Upper lobe of left lung (tissue), 6 donors: ENCODE measurements at regions not wholly inside any gene's neighbourhood (a gene's known extent, or its start where the extent isn't known, plus 50 kb on each side); places are given as distances from the start of the nearest gene placed in this dataset.

Experiments
- ATAC-seq, 2 donors: fragments of 200-7000 bp; cut with Tn5 transposase; one replicate each; pipeline ENCODE4 v1.9.1; 2022; ENCODE audit warnings: mild to moderate bottlenecking in 2 of 2, moderate library complexity in 2 of 2; ENCODE audit not compliant: low FRiP score in 2 of 2
- DNase-seq, 2 donors: peaks; one replicate each; pipeline ENCODE4 v3.0.0-alpha.2; 2019 to 2020
- H3K27ac ChIP-seq, 4 donors: fragments of 200-600 bp; sonication (generic); one replicate each; pipeline ENCODE4 v1.5.1; 2016 to 2019
- H3K27me3 ChIP-seq, 4 donors: fragments of 200-600 bp; sonication (generic); one replicate each; pipeline ENCODE4 v1.5.1; 2017 to 2019
- H3K36me3 ChIP-seq, 4 donors: fragments of 200-600 bp; sonication (generic); one replicate each; pipeline ENCODE4 v1.5.1; 2016 to 2019
- H3K4me1 ChIP-seq, 4 donors: fragments of 200-600 bp; sonication (generic); one replicate each; pipeline ENCODE4 v1.5.1; 2018 to 2019
- H3K4me3 ChIP-seq, 4 donors: fragments of 200-600 bp; sonication (generic); one replicate each; pipeline ENCODE4 v1.5.1; 2017 to 2019; ENCODE audit warnings: mild to moderate bottlenecking in 2 of 4, moderate library complexity in 1 of 4
- H3K9me3 ChIP-seq, 4 donors: fragments of 200-600 bp; sonication (generic); one replicate each; pipeline ENCODE4 v1.5.1; 2018 to 2019
- CTCF ChIP-seq, 6 experiments: fragments of 450-650 bp in 4 of 6; fragments of 200-600 bp in 2 of 6; sonication (generic) in 2 of 6; IDR thresholded peaks; one replicate each; pipeline ENCODE4 v1.5.1; 2016 to 2019; ENCODE audit warnings: antibody characterized with exemption in 6 of 6
- EP300 ChIP-seq, 4 donors: sonication (generic); formaldehyde crosslinking; IDR thresholded peaks; one replicate each; pipeline ENCODE4 v1.5.1; 2017; ENCODE audit warnings: antibody characterized with exemption in 4 of 4, control low read depth in 2 of 4
- POLR2A ChIP-seq, 4 donors: fragments of 450-650 bp; IDR thresholded peaks; one replicate each; pipeline ENCODE4 v1.5.1; 2016 to 2017; ENCODE audit warnings: antibody characterized with exemption in 4 of 4, mild to moderate bottlenecking in 2 of 4
- POLR2AphosphoS5 ChIP-seq, 2 donors: sonication (generic); formaldehyde crosslinking; IDR thresholded peaks; one replicate each; pipeline ENCODE4 v1.5.1; 2017; ENCODE audit warnings: antibody characterized with exemption in 2 of 2
- WGBS, 2 donors: methylation state at CpG; one replicate each; pipeline ENCODE4 v1.1.5; 2017 to 2018; 5-methylcytosine and 5-hydroxymethylcytosine counted together
- donor health status: DM: no; HTN: no; CAD: no; lungs with moderate emphysema.
- donor health status: DM: no; HTN: yes; CAD: no; lungs with severe emphysema.

GRCh38 chr3:63768888-63769287 lies 50.2 kb upstream of the C3orf49 start:
- H3K27me3 ChIP-seq: no peaks in the 10 kb centered on the region
- no peak overlapping the region for H3K4me3 ChIP-seq
- TF ChIP-seq POLR2AphosphoS5 (IDR thresholded peaks at IDR 0.05) (no peak), CTCF (IDR thresholded peaks at IDR 0.05) (no peak), POLR2A (IDR thresholded peaks at IDR 0.05) (no peak), EP300 (IDR thresholded peaks at IDR 0.05) (no peak)
- H3K27ac ChIP-seq: no peak overlapping the region
- DNase-seq: no peak
- ATAC-seq: no peak
- H3K36me3 ChIP-seq: no peaks in the 10 kb centered on the region
- WGBS, 2 donors: 84 to 85% methylated on average over 2 of the region's 2 CpGs
- H3K9me3 ChIP-seq: no peaks in the 10 kb centered on the region
- no peaks in the 10 kb centered on the region for H3K4me1 ChIP-seq
